ENCODE measurements at regions not wholly inside any gene's neighbourhood (a gene's known extent, or its start where the extent isn't known, plus 50 kb on each side); places are given as distances from the start of the nearest gene placed in this dataset.

DNA sequence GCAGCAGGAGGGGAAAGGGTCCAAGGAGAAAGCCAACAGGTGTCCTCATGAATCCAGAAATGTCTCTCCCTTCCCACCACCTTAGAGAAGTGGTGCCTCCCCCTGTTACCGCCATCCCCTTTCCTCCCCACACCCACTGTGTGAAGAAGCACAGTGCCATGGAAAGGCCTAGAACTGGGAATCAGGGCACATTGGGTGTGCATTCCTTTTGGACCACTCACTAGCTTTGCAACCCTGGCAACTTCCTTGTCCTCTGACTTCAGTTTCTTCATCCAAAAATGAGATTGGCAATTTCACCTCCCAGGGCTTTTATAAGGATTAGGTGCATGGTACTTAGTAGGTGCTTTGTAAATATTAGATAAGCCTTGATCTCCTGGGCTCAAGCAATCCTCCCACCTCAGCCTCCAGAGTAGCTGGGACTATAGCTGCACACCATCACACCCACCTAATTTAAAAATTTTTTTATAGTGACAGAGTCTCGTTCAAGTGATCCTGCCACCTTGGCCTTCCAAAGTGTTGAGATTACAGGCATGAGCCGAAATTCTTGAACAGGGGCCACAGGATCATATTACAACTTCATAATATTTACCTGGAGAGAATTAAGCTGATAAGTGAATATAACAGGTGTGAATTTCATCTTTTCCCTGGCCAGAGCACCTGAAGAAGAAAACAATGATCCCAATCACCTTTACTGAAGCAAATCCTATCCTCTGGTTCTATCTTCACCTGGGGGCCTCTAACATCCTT, 97.9 kb upstream of the TAF1B start:
- intact Hi-C loops (cut with DNase I, micrococcal nuclease): no loop called here
- DNase-seq (no peak), ATAC-seq (no peak)
- H3K36me3 ChIP-seq (ENCODE audit: low read depth): no peaks in the 10 kb centered on the region
- H3K4me1 ChIP-seq (ENCODE audit: low read depth): peaks cover 14% of the 10 kb centered on the region
- H3K9me3 ChIP-seq: no peaks in the 10 kb centered on the region
- TF ChIP-seq, protein P1, sequence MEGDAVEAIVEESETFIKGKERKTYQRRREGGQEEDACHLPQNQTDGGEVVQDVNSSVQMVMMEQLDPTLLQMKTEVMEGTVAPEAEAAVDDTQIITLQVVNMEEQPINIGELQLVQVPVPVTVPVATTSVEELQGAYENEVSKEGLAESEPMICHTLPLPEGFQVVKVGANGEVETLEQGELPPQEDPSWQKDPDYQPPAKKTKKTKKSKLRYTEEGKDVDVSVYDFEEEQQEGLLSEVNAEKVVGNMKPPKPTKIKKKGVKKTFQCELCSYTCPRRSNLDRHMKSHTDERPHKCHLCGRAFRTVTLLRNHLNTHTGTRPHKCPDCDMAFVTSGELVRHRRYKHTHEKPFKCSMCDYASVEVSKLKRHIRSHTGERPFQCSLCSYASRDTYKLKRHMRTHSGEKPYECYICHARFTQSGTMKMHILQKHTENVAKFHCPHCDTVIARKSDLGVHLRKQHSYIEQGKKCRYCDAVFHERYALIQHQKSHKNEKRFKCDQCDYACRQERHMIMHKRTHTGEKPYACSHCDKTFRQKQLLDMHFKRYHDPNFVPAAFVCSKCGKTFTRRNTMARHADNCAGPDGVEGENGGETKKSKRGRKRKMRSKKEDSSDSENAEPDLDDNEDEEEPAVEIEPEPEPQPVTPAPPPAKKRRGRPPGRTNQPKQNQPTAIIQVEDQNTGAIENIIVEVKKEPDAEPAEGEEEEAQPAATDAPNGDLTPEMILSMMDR (IDR thresholded peaks at IDR 0.05): no peak
- no peak overlapping the region for H3K4me3 ChIP-seq

GRCh38 chr2:9747396-9747795, 95.9 kb upstream of the TAF1B start:
- DNase-seq (no peak), ATAC-seq (no peak)
- Histone ChIP-seq H3K4me3 (no peak overlapping the region), H3K36me3 (ENCODE audit: low read depth) (no peaks in the 10 kb centered on the region), H3K9me3 (no peaks in the 10 kb centered on the region), H3K4me1 (ENCODE audit: low read depth) (peaks cover 14% of the 10 kb centered on the region)
- TF ChIP-seq, protein P1 (IDR thresholded peaks at IDR 0.05): no peak
- intact Hi-C loops (cut with DNase I, micrococcal nuclease): no loop called here

DNA sequence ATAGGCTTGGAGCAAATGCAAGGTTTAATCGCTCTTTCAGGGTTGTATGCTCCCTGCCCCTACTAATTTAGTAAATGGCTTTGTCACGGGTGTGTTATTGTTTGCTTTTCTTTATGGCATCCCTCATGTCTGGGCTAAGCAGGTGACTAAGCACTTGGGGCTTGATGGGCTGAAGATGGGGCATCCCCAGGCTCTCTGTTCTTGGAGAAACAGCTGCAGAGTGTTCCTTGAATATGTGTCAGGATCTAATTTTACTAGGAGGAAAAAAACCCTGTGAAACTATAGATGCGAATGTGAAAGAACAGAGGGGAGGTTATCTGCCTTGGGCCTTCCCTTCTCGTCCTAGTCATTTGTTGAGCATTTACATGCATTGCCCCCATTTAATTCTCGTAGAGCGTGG, 94.7 kb upstream of the TAF1B start:
- Histone ChIP-seq H3K36me3 (ENCODE audit: low read depth) (no peaks in the 10 kb centered on the region), H3K4me1 (ENCODE audit: low read depth) (peaks cover 21% of the 10 kb centered on the region), H3K9me3 (no peaks in the 10 kb centered on the region), H3K4me3 (no peak overlapping the region)
- intact Hi-C loops (cut with DNase I, micrococcal nuclease): no loop called here
- DNase-seq (no peak), ATAC-seq (peak; percentile 79)
- TF ChIP-seq, protein P1 (IDR thresholded peaks at IDR 0.05): no peak

GRCh38 chr2:9749546-9750223, 93.6 kb upstream of the TAF1B start:
- ATAC-seq (no peak), DNase-seq (no peak)
- Histone ChIP-seq H3K36me3 (ENCODE audit: low read depth) (no peaks in the 10 kb centered on the region), H3K9me3 (no peaks in the 10 kb centered on the region), H3K4me1 (ENCODE audit: low read depth) (peaks cover 25% of the 10 kb centered on the region), H3K4me3 (no peak overlapping the region)
- intact Hi-C loops (cut with DNase I, micrococcal nuclease): no loop called here
- TF ChIP-seq, protein P1 (IDR thresholded peaks at IDR 0.05): no peak

- TF ChIP-seq, protein P1 (IDR thresholded peaks at IDR 0.05): no peak
- H3K4me1 ChIP-seq (ENCODE audit: low read depth): peaks cover 21% of the 10 kb centered on the region
- intact Hi-C loops (cut with DNase I, micrococcal nuclease): no loop called here
- no peak overlapping the region for H3K4me3 ChIP-seq
- DNase-seq (no peak), ATAC-seq (no peak)
- H3K36me3 ChIP-seq (ENCODE audit: low read depth): no peaks in the 10 kb centered on the region
- no peaks in the 10 kb centered on the region for H3K9me3 ChIP-seq
These were observed 92.8 kb upstream of the TAF1B start for GRCh38 chr2:9750224-9751215.

Data from mucosa of descending colon (tissue), 3 donors.